GM18907 (cell line): ENCODE measurements at regions not wholly inside any gene's neighbourhood (a gene's known extent, or its start where the extent isn't known, plus 50 kb on each side); places are given as distances from the start of the nearest gene placed in this dataset.
"Not testable (repeated sequence)": the region's sequence is repeated elsewhere in the genome, so short reads cannot be mapped to it uniquely, and the experiment has no call there.

ENCODE experiments used
- ATAC-seq: cut with Tn5 transposase; IDR thresholded peaks from one replicate; pipeline ENCODE4 v1.9.1; 2021; ENCODE audit warnings: mild to moderate bottlenecking, moderate library complexity; ENCODE audit not compliant: unreplicated experiment

DNA sequence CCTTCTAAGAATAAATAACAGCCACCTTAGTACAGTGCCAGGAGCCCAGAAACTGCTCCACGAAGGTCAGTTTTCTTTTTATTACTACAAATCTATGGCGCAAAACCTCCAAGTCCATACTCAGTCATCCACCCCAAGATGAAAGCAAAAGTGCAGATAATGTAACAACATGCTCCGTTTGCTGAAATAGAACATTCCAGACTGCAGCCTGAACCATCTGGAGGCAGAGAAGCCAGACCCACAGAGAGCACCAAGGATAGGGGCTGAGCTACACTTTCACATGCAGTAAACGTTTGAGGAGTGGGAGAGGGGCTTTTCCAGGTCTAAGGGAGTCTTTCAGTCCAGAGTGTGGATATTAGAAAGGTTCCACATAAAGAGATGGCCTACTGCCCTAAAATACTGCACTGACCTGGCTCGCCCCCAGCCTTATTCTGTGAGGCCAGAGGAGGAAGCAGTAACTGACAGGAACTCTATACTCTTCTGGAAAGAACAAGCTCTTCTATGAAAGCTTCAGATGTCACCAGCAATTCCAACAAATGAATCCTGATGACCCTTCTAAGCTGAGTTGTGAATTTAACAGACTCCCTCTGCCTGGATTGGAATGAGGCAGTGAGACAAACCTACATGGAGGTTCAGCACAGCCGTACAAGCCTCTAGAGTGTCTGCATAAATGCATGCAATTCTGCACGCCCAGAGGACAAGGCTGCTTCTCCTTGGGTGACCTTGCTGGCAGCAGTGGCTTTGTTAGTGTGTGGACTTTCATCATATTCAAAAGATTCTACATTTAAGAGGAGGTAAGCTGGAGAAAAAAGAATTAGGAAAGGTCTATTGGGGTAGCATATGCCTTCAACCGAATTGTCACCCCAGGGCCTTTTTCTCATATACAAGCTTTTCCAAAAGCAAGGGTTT is 153.9 kb upstream of the EGLN3 start:
- no peak for ATAC-seq

DNA sequence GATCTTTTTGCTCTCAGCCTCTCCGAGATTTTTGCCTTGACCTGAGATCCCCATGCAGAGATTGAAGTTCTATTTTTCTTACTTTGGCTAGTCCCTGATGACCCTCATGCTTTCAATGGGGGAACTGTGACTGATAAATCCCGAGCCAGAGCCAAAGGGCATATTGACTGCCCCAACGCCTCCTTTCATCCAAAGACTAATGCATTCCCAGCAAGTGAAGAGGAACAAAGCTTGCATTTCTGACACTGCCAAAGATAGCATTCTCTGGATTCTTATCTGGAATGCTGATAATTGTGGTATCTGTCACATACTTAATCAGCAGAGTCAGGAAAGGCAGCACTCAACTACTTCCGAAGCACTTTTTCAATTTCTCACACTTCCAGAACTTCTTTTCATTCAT is 152.3 kb upstream of the EGLN3 start:
- ATAC-seq: no peak

DNA sequence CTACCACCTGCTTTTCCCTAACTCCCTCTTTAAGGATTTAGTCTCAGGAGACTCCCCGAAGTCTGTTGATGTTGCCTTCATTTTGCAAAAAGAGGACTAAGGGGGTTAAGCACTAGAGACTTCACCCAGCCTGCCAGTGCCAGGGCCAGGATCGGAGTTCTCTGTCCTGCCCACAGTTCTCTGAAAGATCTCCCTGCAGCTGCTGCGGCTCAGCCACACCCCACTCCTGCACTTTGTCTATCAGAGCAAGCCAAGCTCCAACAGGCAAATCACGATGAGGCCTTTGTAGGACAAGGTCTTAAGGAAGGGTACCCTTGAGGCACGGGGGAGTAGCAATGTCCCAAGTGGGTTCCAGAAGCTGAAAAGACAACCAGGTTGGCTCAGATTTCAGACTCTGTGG is 148.8 kb upstream of the EGLN3 start:
- ATAC-seq: no peak

DNA sequence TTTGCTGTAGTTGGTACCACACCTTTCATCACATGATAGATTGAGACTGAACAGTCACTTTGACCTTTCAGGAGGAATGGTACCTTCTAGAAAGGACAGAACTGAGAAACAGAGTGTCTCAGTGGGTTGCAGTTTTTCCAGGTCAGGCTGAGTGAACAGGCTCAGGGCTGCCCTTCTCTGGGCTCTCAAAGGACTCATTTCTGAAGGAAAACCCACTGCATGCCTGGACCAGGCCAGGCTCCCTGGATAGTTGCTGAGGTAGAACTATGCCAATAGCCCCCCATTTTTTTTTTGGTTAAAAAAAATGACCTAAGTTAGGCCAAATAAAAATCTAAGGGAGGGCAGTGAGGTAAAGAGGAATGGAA is 148.1 kb upstream of the EGLN3 start:
- ATAC-seq: no peak

DNA sequence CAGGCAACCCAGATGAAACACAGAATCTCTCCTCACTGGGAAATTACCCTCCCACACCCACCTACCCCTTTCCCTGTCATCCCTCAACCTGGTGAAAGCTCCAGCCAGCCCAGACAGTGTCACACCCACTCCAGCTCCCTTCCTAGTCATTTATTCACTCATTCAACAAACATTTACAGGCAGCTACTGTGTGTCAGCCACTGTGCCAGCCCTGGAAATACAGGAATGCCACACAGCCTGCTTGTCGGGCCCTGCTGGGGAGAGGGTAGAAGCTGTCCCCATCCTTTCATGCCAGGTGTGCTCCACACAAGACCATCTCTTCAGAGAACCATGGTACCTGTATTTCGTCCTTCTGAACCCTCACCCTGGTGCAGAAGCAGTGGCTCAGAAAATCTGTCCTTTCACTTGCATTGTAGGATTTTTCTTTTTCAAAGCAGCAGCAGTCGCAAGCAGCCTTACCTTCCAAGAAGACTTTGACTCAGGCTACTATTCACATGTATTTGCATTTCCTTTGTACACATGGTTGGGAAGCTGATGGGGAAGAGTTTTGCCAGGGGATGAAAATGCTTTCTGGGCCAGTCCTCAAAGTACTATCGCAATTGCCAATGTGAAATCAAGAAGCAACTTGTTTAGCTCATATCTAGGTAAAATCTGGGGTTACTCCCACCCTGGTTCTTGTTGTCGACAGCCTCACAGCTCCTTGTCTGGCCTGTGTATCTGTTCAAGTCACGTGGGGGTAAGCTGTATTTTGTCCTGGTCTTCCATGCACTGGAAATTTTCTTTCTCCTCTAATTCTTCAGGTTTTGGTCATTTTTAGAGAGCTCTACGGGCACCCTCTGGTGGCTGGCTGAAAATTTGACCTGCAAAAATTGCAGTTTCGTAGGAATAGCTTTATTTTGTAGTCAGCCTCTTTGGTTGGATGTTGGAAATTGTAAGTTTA is 147.4 kb upstream of the EGLN3 start:
- no peak for ATAC-seq

DNA sequence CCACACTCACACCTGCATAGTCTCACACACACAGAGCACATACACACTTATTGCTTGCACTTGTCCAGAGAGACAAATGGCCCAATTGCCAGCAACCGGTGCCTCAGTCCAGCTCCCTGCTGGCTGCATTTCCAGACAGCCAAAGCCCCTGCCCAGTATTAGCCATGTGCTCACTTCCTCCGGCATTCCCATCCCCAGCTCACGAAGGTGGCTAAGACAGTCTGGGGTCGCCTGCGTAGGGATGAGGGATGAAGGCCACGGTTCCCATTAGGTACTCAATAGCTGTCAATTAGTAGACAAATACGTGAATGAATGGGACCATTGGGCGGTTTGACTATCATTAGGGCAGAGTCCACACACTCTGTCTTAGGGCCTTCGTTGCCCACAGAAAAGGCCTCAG is 146.8 kb upstream of the EGLN3 start:
- no peak for ATAC-seq

DNA sequence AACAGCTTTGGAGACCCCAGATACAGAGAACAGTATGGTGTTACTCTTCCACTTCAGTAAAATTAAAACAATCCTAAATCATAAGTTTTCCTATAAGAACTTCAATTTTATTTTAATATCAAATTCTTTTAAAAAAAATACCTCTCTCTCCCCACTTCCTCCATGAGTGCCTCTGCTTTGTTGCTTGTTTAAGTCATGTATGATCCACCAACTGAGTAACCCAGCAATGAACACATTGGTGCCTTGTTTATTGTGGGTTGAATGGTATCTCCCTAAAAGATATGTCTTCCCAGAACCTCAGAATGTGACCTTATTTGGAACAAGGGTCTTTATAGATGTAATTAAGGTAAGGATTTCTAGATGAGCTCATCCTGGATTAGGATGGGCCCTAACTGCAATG is 143.5 kb upstream of the EGLN3 start:
- no peak for ATAC-seq

DNA sequence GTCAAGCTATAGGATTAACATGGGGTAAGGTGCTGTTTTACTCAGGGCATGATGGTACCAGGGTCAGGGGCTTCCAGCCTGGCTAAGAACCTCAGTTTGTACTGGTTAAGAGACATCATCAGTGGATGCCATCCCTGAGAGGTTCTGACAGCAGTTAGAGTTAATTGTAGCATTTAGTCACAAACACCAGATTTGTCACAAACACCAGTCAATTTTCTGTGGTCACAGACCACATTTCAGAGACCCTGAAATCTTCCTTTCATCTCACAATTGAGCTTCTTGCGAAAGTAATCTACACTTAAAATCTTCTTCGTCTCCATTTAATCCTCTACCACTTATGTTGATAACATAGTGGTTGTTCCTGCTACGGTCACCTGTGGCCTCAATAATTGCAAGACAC is 143.0 kb upstream of the EGLN3 start:
- no peak for ATAC-seq

DNA sequence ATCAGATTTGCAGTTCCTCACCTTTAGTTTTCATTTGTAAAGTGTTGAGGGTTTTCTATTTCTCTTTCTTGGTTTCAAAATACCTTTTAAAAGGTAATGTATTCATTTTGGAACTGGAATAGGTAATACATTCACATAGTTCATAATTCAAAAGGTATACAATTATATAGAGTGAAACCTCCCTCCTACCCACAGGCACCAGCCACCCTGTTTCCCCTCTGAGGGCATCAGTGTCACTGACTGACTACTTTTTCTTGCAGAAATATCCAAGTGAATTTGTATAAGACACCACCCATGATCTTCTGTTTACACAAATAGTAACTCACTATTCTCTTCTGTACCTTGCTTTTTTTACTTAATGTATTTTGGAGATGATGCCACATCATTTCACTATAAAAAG is 139.6 kb upstream of the EGLN3 start:
- ATAC-seq: peak; percentile 41

DNA sequence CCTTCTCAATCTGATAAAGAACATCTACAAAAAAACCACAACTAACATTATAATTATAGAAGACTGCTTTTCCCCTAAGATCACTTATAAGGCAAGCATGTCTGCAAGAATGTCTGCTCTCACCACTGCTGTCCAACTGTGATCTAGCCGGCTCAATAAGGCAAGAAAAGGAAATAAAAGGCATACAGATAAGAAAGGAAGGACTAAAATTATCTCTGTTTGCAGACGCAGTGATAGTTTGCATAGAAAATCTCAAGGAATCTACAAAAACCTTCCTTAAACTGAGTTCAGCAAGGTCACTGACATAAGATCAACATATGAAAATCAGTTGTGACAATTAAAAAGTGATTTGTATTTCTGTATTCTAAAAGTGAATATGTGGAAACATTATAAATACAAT is 138.0 kb upstream of the EGLN3 start:
- no peak for ATAC-seq

DNA sequence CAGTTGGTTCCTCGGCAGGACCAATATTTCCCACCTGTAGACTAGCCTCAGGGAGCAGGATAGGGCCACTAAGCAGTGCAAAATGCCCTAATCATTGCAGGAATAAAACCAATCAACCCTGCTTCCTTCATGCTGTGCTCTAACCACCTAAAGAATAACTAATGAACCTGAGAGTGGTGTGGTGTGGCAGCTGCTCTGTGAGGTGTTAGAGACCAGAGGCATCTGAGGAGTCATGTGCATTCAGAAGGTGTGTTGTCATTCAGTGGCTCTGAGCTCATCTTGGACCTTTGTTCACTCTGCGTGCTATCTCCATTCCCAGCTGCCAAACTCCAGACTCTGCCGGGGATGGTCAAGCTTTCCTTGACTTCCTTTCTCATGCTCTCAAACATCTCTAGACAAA is 136.7 kb upstream of the EGLN3 start:
- ATAC-seq: peak; percentile 87

DNA sequence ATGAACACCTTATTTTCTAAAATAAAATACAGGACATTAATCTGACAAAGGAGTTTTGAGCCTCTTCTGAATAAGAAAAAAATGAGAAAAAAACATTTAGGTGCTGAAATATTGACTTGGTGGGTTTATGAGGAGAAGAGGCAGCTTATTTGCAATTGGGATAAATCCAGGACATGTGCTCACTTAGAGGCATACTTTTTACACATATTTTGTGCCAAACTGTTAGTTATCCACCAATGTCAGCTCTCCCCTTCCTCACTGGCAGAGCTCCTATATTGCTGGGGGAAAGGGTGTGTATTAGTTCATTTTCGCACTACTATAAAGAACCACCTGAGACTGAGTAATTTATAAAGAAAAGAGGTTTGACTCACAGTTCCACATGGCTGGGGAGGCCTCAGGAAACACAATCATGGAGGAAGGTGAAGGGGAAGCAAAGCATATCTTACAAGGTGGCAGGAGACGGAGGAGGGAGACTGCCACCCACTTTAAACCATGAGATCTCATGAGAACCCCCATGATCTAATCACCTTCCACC is 135.4 kb upstream of the EGLN3 start:
- no peak for ATAC-seq

DNA sequence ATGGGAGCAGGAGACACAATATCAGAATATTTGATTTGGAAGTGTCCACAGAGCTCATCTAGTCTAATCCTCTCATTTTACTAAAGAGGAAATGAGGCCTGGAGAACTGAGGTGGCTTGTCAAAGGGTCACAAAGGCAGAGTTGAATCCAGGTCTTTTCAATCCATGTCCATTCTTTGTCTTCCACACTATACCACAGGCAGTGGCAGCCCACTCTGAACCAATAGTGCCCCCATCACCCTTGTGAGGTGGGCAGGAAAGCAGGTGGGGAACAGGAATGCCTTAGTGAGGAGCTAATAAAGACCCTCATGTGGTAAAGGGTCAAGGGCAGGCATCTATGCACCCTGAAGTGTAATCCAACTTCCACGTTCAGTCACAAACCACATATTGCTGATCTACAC is 134.8 kb upstream of the EGLN3 start:
- ATAC-seq: no peak

DNA sequence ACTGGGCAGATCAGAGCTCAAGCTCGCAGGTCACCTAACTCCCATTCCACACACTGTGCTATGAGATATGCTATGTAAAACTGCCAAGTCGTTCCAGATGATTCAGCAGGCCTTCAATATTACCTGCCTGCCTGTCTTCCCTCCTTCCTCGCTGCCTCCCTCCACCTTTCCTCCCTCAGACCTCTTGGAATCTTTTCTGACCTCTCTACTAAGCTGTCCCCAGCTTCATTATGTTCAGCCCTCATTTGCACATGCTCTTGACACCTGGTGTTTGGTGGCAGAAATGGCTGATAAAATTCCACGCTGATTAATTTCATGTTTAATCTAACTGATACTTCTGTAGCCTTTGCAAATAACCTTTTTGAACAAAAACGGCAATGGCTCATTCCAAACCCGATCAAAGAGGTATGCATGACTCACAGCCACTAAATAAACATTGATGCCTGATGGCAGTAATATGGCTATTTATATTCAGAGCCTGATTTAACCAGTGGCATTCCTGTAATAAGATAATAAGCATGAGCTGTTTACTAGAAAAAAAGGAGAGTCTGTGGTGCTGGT is 130.8 kb upstream of the EGLN3 start:
- ATAC-seq: no peak

DNA sequence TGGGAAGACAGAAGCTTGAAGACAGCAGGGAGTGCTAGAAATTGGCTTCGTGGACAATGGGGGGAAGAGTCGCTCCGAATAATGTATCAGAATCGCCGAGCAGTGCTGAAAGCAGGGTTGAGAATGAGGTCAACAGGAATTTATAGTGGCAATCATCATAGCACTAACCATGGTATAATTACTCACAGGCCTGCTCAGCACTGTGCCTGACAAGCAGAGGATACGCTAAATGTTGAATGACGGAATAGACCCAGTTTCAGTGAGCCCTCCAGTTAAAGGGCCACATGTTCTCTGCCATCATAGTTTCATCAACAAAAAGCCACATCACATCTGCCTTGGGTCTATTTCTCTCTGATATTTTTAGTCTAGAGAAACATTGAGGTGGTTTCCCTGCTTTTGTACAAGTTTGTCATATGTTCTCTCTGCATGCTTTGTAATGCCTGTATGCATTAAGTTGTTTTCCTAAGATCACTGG is 130.3 kb upstream of the EGLN3 start:
- no peak for ATAC-seq

DNA sequence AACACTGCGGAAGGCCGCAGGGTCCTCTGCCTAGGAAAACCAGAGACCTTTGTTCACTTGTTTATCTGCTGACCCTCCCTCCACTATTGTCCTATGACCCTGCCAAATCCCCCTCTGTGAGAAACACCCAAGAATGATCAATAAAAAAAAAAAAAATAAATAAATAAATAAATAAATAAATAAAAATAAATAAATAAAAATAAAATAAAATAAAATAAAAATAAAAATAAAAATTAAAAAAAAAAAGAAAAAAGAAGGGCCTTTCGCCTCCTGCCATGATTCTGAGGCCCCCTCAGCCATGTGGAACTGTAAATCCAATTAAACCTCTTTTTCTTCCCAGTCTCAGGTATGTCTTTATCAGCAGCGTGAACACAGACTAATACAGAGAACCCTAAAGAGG is 128.8 kb upstream of the EGLN3 start:
- not testable (repeated sequence) for ATAC-seq

DNA sequence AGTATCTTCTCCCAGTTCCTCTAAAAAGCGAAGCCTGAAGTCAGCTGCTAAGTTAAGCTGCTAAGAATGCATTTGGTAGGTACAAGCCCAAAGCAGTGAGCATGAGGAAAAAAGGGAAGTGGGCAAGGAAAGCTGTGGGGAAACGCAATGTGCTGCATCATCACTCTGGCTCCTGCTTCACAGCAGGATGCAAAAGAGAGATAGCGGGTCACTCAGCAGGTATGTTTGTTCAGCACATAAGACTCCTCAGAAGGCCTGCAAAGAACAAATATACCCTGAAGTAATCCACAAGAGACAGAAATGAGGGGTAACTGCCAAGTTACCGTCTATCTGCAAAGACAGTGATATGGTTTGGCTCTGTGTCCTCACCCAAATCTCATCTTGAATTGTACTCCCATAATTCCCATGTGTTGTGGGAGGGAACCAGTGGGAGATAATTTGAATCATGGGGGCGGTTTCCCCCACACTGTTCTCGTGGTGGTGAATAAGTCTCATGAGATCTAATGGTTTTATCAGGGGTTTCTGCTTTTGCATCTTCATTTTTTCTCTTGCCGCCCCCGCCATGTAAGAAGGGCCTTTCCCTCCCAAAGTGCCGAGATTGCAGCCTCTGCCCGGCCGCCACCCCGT is 127.4 kb upstream of the EGLN3 start:
- no peak for ATAC-seq

DNA sequence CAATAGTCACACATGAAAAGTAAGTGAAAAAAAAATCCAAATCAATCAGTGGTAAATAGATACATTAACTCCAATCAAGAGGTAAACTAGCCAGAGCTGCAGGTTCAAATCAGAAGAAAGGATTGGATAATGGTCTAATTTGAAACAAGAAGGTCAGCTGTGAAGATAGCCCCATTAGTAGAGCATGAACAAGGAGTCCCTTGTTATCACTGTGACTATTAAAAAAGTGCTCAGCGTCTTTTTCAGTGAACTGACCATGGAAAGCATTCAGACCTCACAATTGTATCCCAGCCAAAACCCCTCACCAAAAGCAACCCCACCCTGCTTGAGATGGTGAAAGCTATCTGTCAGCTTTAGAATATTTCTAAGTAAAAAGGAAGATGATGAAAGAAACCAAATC is 125.0 kb upstream of the EGLN3 start:
- ATAC-seq: no peak

DNA sequence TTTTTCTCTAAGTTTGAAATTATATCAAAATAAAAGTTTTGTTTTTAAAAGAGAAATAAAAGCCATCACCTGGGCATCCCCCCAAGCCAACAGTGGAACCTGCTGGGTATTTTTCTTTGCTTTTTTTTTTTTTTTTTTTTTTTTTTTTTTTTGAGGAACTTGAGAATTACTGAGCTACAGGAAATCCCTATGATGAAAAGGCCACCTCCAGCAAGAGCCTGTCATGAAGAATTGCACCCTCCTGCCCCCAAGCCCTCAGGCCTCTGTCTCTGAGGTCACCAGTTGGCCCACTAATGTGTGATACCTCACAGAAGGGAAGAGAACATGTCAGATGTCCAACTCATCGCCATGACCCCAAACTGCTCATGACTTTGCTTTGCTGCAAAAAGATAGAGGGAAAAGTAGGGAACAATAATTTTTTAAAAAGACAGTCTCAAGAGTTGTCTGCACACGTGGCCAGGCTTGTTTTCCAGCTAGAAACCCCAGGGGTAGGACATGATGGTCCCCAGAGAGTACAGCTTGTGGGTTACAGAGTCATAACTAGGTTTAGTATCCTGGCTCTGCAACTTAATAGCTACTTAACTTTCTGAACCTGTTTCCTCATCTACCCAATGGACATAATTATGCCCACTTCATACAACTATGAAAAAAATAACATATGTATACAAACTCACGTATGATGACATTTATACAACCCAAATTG is 124.3 kb upstream of the EGLN3 start:
- ATAC-seq: peak; percentile 71

DNA sequence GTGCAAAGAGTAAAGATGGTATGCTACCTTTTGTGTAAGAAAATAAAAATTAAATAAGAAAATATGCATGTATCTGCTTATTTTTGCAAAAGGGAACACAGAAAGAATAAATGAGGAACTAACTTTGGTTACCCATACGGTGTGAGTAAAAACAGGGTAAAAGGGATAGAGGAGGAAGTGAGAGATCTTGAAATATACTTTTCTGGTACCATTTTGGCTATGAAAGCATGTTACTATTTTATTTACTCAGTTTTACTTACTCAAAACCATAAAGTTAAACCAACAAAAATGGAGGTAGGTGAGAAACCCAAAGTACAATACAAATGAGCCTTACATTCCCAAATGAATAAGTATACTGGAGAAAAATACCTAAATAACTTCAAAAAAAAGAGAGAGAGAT is 122.0 kb upstream of the EGLN3 start:
- ATAC-seq: no peak
